ENCODE measurements at regions not wholly inside any gene's neighbourhood (a gene's known extent, or its start where the extent isn't known, plus 50 kb on each side); places are given as distances from the start of the nearest gene placed in this dataset.

DNA sequence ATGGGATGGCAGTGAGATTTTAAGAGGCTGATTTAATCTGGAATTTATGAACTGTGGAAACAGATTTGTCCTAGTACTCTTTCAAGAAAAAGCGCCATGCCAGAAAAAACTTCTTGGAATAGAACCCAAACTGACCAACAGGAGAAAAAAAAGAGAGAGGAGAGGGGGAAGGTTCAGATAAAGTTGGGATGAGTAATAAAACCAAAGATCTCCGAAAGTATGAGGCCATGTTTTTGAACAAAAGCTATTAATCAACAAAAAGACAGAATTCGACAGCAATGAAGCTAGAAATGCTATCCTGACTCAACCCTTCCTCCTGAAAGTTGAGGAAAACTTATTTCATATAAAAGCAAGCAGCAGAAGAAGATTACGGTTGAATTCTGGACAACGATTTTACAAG lies 135.5 kb downstream of the CEMIP2 start:
- TF ChIP-seq, protein P1, sequence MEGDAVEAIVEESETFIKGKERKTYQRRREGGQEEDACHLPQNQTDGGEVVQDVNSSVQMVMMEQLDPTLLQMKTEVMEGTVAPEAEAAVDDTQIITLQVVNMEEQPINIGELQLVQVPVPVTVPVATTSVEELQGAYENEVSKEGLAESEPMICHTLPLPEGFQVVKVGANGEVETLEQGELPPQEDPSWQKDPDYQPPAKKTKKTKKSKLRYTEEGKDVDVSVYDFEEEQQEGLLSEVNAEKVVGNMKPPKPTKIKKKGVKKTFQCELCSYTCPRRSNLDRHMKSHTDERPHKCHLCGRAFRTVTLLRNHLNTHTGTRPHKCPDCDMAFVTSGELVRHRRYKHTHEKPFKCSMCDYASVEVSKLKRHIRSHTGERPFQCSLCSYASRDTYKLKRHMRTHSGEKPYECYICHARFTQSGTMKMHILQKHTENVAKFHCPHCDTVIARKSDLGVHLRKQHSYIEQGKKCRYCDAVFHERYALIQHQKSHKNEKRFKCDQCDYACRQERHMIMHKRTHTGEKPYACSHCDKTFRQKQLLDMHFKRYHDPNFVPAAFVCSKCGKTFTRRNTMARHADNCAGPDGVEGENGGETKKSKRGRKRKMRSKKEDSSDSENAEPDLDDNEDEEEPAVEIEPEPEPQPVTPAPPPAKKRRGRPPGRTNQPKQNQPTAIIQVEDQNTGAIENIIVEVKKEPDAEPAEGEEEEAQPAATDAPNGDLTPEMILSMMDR (IDR thresholded peaks at IDR 0.05; ENCODE audit: low read length, missing control alignments): no peak
- H3K4me3 ChIP-seq (replicated peaks; ENCODE audit: low read depth, low read length): no peak overlapping the region
- DNase-seq (ENCODE audit: low read depth): no peak

DNA sequence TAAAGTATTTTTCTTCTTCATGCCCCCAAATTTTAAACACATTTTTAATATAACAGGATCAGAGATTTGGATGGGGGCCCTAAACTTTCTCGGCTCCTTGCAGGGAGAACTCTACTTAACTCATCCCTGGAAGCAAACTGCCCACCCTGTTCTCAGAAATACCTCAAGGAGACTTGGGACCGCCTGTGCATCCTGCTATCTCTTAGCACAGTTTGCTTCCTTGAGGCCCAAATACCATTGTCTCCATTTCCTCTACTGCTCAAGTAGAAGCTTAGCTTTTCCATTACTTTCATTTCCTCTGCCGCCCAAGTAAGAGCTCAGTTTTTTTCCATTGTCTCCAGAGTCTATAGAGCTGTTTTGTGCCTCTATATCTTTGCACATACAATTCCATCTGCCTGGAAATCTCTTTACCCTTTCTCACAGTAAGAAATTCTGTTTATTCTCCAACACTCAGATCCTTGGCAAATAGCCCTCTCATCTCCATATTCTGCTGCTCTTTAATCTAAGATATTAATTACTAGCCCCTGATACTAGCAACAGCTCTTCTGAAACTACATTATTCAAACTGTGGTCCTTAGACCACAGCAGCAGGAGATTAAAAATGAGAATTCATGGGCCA lies 137.8 kb downstream of the CEMIP2 start:
- TF ChIP-seq, protein P1 (IDR thresholded peaks at IDR 0.05; ENCODE audit: low read length, missing control alignments): no peak
- DNase-seq (ENCODE audit: low read depth): peak; percentile 30
- no peak overlapping the region for H3K4me3 ChIP-seq (replicated peaks; ENCODE audit: low read depth, low read length)

DNA sequence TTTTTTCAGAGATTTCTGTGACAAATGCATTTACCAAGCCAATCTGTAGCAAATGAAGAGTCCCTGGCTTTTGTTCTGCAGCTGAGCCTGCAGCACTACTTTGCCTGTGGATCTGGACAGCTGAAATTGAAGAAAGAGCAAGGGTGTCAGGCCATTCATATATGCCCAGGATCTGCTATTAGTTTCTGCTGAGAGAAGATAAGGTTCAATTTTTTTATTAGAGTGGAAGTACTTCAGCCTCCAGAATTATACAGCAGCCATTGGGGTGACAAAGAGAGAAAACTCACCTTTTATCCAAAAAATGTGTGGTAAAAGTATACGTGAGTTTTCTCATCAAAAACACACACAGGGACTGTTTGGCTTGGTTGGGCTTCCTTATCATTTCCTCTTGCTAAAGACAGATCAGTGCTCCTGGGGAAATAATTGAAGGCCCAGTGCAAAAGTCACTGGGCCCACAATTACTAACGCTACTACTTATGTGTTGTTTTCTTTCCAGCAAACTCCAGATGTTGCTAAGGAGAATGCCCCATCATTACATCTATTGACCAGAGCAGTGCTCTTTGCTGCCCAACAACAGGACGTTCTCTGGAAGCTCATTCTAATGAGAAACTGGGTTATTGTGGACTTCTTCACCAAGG lies 138.6 kb downstream of the CEMIP2 start:
- TF ChIP-seq, protein P1 (IDR thresholded peaks at IDR 0.05; ENCODE audit: low read length, missing control alignments): no peak
- no peak overlapping the region for H3K4me3 ChIP-seq (replicated peaks; ENCODE audit: low read depth, low read length)
- no peak for DNase-seq (ENCODE audit: low read depth)

DNA sequence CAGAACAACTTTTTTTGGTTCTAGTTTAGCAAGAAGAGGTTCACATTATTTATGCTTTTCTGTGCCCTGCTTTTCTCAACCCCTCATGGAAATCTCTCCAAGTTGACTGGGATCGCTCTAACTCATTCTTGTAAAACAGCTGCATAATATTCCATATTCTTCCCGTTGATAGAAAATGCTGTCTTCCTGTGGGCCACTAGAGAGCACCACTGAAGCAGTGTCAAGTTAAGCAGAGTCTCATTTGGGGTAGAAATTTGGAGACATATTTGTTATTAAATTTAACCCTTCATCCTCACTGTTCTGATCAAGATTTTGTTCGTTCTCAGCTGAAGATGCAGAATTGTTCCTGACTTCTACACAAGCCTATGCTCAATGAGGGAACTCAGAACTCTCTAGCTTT lies 140.1 kb downstream of the CEMIP2 start:
- H3K4me3 ChIP-seq (replicated peaks; ENCODE audit: low read depth, low read length): no peak overlapping the region
- TF ChIP-seq, protein P1 (IDR thresholded peaks at IDR 0.05; ENCODE audit: low read length, missing control alignments): peak; percentile 45
- DNase-seq (ENCODE audit: low read depth): peak; percentile 32

DNA sequence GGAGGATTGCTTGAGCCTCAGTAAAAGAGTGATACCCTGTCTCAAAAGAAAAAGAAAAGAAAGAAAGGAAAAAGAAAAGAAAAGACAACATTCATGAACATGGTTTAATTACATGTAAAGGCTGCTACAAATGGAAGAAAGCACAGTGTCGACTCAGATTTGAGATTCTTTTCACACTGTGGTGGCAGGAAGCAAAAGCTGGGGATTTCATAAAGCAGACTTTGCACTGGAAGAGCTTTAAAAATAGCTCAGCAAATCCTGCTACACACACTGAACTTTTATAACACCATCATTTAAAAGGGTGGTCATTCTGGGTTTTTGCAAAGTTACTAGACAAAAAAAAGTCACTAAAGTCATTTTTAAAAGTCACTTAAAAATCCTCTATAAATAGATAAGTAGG lies 140.8 kb downstream of the CEMIP2 start:
- DNase-seq (ENCODE audit: low read depth): no peak
- H3K4me3 ChIP-seq (replicated peaks; ENCODE audit: low read depth, low read length): no peak overlapping the region
- TF ChIP-seq, protein P1 (IDR thresholded peaks at IDR 0.05; ENCODE audit: low read length, missing control alignments): no peak

DNA sequence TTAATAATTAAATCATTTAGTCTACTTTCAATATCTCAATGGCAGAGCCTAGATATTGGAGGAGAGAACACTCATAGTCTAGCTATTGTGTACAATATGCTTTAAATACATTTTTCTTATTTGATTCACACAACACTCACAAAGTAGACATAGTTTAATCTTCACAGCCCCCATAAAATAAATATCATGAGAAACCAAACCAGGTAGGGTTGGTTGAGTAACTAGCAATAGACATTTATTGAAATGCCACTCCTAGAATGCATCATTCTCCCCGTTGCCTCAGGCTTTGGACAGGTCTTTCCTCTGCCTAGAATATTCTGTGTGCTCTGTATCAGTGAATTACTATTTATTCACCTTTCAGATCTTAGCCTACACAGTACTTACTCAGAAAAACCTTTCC lies 141.9 kb downstream of the CEMIP2 start:
- no peak overlapping the region for H3K4me3 ChIP-seq (replicated peaks; ENCODE audit: low read depth, low read length)
- no peak for DNase-seq (ENCODE audit: low read depth)
- TF ChIP-seq, protein P1 (IDR thresholded peaks at IDR 0.05; ENCODE audit: low read length, missing control alignments): no peak

DNA sequence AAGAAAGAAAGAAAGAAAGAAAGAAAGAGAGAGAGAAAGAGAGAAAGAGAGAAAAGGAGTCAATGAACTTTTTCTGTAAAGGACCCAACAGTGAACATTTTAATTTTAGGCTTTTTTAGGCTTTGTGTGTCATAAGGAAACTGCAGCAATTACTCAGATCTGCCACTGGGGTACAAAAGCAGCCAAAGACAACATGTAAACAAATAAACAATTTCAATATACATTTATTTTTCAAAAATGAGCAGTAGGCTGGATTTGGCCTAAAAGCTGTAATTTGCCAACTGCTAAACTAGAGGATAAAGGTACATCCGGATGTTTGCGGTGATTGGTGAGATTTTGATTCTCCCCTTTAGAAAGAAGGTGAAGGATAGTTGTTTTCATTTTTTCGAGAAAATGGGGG lies 143.6 kb downstream of the CEMIP2 start:
- TF ChIP-seq, protein P1 (IDR thresholded peaks at IDR 0.05; ENCODE audit: low read length, missing control alignments): peak; percentile 17
- no peak for DNase-seq (ENCODE audit: low read depth)
- H3K4me3 ChIP-seq (replicated peaks; ENCODE audit: low read depth, low read length): no peak overlapping the region

All from fibroblast of pulmonary artery (primary cell).